ENCODE measurements at regions not wholly inside any gene's neighbourhood (a gene's known extent, or its start where the extent isn't known, plus 50 kb on each side); places are given as distances from the start of the nearest gene placed in this dataset.
A peak's percentile ranks its signal among the peaks of the same experiment; 100 is the strongest.

- intact Hi-C loops (cut with micrococcal nuclease), result no loop called here
- no peak for TF ChIP-seq CTCF (IDR thresholded peaks at IDR 0.05; ENCODE audit: borderline replicate concordance)
Observed at GRCh38 chr2:105595536-105595935, 149.2 kb upstream of the NCK2 start.

DNA sequence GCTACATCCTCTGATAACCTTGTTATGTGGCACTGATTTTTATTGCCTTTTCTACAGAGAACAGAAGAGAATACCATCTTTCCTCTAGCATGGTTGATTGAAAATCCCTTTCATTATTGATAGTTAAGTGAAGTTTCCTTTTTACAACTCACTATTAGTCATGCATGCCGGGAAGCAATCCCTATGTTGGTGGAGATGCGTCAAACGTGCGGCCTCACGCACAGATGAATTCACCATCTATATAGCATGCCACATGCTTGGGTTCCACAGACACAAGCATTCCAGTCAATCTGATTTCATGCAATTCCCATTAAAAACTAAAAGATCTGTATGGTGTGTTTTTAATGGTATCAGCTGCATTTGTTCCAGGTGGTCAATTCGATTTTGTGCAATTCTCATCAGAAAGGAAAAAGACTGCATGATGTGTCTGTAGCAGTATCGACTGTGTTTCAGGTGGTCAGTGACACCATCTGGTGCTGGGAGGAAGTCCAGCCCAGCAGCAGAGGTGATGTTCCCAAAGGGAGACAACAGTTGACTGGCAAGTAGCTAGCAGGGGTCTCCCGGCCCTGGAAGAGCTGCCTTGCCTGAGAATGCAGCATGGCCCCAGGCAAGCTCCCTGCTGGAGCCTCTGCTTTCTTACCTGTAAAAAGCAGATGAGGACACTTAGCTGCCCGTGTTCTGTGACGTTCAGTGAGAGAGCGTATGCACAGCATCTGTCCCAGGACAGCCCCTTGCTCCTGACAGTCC, 151.3 kb upstream of the NCK2 start:
- TF ChIP-seq CTCF (IDR thresholded peaks at IDR 0.05; ENCODE audit: borderline replicate concordance), result no peak
- intact Hi-C loops (cut with micrococcal nuclease), result no loop called here
- no peaks in the 10 kb centered on the region for H3K36me3 ChIP-seq

More at GRCh38 chr2:105595536-105595935, 149.2 kb upstream of the NCK2 start:
- H3K4me3 ChIP-seq, result no peak overlapping the region
- H3K36me3 ChIP-seq, result no peaks in the 10 kb centered on the region
- H3K9me3 ChIP-seq (replicated peaks), result no peaks in the 10 kb centered on the region
- H3K27me3 ChIP-seq (ENCODE audit: low read depth), result no peaks in the 10 kb centered on the region
- H3K4me1 ChIP-seq, result peaks cover 9% of the 10 kb centered on the region
- DNase-seq, result no peak
- no peak overlapping the region for H3K27ac ChIP-seq (replicated peaks)

DNA sequence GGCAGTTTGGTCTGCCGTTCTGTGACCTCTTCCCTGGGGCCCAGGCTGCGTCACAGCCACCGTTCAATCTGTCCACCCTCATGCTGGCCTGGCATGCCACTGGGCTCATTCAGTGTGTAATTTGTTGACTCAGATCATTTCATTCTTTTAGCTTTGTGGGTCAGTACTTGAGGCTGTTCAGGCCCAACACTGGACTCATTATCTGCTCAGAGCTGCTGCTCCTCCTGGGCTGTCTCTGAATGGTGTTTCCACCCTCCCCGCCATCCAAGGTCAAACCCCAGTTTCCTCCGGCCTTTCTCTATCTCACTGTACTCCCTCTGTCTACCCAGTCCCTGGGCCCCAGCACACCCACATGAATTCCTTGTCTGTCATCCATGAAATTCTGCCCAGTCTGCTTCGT, 152.4 kb upstream of the NCK2 start:
- TF ChIP-seq CTCF (IDR thresholded peaks at IDR 0.05; ENCODE audit: borderline replicate concordance), result no peak
- Histone ChIP-seq H3K27me3 (ENCODE audit: low read depth) (no peaks in the 10 kb centered on the region), H3K4me3 (no peak overlapping the region), H3K36me3 (no peaks in the 10 kb centered on the region), H3K4me1 (peaks cover 9% of the 10 kb centered on the region), H3K27ac (replicated peaks) (peak overlapping the region; percentile 14), H3K9me3 (replicated peaks) (peaks cover 8% of the 10 kb centered on the region)
- DNase-seq, result no peak
- intact Hi-C loops (cut with micrococcal nuclease), result no loop called here

More for the DNA sequence above, 151.3 kb upstream of the NCK2 start:
- Histone ChIP-seq H3K4me3 (no peak overlapping the region), H3K27ac (replicated peaks) (no peak overlapping the region), H3K27me3 (ENCODE audit: low read depth) (no peaks in the 10 kb centered on the region), H3K4me1 (peaks cover 9% of the 10 kb centered on the region), H3K9me3 (replicated peaks) (peaks cover 8% of the 10 kb centered on the region)
- DNase-seq, result no peak

DNA sequence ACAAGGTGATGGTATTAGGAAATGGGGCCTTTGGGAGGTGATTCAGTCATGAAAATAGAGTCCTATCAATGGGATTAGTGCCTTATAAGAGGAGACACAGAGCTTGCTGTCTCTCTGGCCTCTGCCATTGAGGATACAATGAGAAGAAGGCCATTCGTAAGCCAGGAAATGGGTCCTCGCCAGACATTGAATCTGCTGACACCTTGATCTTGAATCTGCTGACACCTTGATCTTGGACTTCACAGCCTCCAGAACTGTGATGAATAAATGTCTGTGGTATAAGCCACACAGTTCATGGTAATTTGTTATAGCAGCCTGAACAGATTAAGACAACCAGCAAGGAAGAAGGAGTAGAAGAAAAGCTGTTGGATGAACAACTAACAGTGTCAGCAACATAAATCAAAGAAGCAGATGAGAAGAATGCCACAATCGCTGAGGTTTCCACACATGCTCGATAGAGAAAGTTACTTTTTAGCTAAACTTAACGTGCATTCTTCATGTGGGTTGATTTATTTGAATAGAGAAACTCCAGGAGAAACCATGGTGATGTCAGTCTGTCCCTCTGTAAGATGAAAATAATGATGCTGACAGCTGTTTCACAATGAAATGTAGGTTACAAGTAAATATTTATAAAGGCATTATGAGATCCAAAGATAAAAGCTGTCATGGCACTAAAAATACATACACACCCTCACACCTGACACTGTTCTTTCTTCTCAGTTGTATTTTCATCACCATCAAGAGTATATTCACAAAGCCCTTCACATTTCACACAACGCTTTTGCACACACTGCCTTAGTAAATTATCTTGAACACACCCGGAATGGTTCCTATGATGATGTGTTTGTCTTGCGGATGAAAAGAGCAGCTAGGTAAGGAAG, 153.7 kb upstream of the NCK2 start:
- intact Hi-C loops (cut with micrococcal nuclease), result no loop called here
- Histone ChIP-seq H3K27ac (replicated peaks) (no peak overlapping the region), H3K4me3 (no peak overlapping the region), H3K27me3 (ENCODE audit: low read depth) (no peaks in the 10 kb centered on the region), H3K9me3 (replicated peaks) (peaks cover 8% of the 10 kb centered on the region), H3K4me1 (peaks cover 9% of the 10 kb centered on the region), H3K36me3 (no peaks in the 10 kb centered on the region)
- TF ChIP-seq CTCF (IDR thresholded peaks at IDR 0.05; ENCODE audit: borderline replicate concordance), result no peak
- DNase-seq, result no peak

DNA sequence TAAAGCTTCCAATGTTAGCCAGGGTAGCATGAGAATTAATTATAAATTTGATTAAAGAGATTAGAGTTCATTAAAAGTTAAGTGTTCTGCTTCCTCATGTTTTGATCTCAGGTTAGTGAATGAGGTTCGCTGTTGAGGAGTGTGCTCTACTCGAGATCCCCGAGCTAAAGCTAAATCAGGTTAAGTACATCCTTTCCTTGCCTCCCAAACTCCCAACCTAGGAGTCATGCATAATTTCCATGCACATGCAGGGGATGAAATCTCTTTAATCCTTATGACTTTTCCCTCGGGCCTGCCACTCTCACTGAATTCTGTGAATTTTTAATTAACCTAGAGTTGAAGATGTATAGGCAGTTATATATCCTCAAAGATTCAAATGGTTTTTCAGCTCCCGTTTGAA, 156.1 kb upstream of the NCK2 start:
- TF ChIP-seq CTCF (IDR thresholded peaks at IDR 0.05; ENCODE audit: borderline replicate concordance), result no peak
- peaks cover 9% of the 10 kb centered on the region for H3K4me1 ChIP-seq
- no peak overlapping the region for H3K27ac ChIP-seq (replicated peaks)
- no peaks in the 10 kb centered on the region for H3K36me3 ChIP-seq
- no peak overlapping the region for H3K4me3 ChIP-seq
- no peaks in the 10 kb centered on the region for H3K27me3 ChIP-seq (ENCODE audit: low read depth)
- no peak for DNase-seq
- peaks cover 8% of the 10 kb centered on the region for H3K9me3 ChIP-seq (replicated peaks)
- intact Hi-C loops (cut with micrococcal nuclease), result no loop called here
